HG02973 (cell line): ENCODE measurements at regions not wholly inside any gene's neighbourhood (a gene's known extent, or its start where the extent isn't known, plus 50 kb on each side); places are given as distances from the start of the nearest gene placed in this dataset.

Experiments used
- ATAC-seq: cut with Tn5 transposase; IDR thresholded peaks from one replicate; pipeline ENCODE4 v1.9.1; 2021; ENCODE audit warnings: moderate library complexity; ENCODE audit not compliant: unreplicated experiment

DNA sequence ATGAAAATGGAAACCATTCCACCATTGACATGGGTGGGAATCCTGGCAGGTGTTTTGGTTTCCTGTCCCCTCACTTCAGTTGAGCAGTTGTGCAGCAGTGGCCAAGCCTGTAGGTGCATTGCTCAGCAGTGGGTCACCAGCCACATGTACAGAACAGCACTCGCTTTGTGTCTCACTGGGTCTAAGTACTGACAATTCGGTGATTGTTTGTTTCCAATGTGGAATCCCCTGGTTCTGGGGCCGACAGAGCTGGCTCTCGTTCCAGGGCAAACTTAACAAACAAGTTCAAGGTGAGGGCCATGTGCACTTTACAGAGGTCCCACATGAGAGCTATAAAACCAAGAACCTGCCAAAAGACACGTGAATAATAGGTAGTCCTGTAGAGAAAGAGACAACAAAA lies 54.1 kb upstream of the SPATA13 start:
- ATAC-seq = no peak

DNA sequence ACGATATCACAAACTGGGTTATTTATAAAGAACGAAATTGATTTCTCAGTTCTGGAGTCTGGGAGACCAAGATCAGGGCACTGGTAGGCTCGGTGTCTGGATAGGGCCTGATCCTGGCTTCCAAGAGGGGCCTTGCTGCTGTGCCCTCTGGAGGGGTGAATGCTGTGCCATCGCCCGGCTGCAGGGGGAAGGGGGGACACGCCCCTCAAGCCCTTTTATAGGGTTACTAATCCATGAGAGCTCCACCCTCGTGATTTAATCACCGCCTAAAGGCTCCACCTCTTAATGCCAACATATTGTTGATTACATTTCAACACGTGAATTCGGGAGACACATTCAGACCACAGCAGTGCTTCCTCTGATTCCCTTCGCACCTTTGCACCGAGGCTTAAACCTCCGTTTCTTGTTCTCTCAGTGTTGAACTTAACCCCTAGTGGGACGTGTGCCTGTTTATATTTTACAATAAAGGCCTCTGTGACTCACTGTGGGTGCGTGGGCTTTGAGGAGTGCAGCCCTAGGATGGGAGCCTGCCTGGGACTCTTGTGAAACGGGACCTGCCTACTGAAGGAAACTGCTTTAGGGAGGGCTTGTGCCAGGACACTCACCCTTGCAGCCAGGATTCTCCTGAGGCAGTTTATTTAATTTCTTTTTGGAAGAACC lies 52.4 kb upstream of the SPATA13 start:
- no peak for ATAC-seq

DNA sequence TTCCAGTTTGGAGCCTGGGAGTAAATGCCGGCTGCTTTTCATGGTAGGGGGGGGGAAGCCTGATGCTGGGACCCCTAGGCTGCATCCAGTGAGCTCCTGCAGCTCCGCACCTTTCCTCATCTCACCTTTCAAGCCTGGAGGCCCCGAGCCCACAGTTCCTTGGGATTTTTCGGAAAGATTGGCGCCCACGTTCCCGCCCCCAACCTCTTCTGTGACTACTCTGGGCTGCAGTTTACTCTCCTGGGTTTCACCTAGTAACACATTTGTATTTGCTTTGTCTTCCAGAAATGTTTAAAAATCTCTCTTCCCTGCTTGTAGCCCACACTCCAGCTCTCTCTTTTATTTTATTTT lies 51.9 kb upstream of the SPATA13 start:
- ATAC-seq = no peak

DNA sequence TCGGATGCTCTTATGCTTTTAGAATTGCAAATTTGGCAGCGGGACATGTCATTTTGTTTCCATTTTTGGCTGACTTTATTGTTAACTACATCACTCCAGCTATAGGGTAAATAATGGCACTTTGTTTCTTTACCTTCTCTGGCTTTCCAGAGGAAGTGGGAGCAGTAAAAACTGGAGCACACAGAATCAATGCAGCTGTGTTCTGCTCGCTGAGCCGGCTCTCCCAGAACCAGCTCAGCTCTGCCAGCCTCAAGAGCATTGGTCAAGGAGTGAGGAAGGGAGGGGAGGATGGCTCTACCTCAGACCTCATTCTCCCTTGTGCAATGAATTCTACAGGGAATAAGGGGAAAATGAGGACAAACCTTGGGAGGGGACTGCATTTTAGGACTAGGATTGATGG lies 50.5 kb upstream of the SPATA13 start:
- no peak for ATAC-seq
